ENCODE measurements at regions not wholly inside any gene's neighbourhood (a gene's known extent, or its start where the extent isn't known, plus 50 kb on each side); places are given as distances from the start of the nearest gene placed in this dataset.

- Histone ChIP-seq H3K9me3 (ENCODE audit: control insufficient read depth in 3 of 3, low read length in 3 of 3) (no peaks in the 10 kb centered on the region), H3K4me1 (ENCODE audit: control insufficient read depth in 3 of 3, insufficient read depth in 3 of 3, low read length in 3 of 3) (no peaks in the 10 kb centered on the region), H3K27ac (ENCODE audit: low read depth, low read length) (no peak overlapping the region), H3K27me3 (ENCODE audit: control insufficient read depth in 3 of 3, insufficient read depth in 3 of 3, low read length in 3 of 3) (no peaks in the 10 kb centered on the region), H3K36me3 (ENCODE audit: control insufficient read depth in 3 of 3, insufficient read depth in 3 of 3, low read length in 3 of 3) (no peaks in the 10 kb centered on the region), H3K4me3 (ENCODE audit: low read length in 3 of 3) (no peak overlapping the region), H3K9ac (ENCODE audit: low read depth in 1 of 3, low read length in 3 of 3) (no peak overlapping the region)
Observed at GRCh38 chr12:92528586-92528985, 174.2 kb upstream of the PLEKHG7 start.

DNA sequence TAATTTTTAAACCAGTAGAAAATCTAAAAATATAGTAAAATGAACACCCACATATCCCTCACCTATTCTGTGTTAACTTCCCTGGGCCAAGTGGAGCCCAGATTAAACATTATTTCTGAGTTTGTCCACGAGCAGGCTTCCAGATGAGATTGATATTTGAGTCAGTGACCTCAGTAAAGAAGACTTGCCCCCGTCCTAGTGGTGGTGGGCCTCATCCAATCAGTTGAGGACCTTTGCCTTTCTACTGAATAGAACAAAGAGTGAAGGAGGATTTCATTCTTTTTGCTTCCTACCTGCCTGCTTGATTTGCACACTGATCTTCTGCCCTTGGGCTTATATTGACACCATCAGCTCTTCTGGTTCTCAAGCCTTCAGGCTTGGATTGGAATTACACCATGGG lies 174.7 kb upstream of the PLEKHG7 start:
- Histone ChIP-seq H3K4me1 (ENCODE audit: control insufficient read depth in 3 of 3, insufficient read depth in 3 of 3, low read length in 3 of 3) (no peaks in the 10 kb centered on the region), H3K27ac (ENCODE audit: low read depth, low read length) (no peak overlapping the region), H3K36me3 (ENCODE audit: control insufficient read depth in 3 of 3, insufficient read depth in 3 of 3, low read length in 3 of 3) (no peaks in the 10 kb centered on the region), H3K9me3 (ENCODE audit: control insufficient read depth in 3 of 3, low read length in 3 of 3) (no peaks in the 10 kb centered on the region), H3K27me3 (ENCODE audit: control insufficient read depth in 3 of 3, insufficient read depth in 3 of 3, low read length in 3 of 3) (no peaks in the 10 kb centered on the region), H3K4me3 (ENCODE audit: low read length in 3 of 3) (no peak overlapping the region), H3K9ac (ENCODE audit: low read depth in 1 of 3, low read length in 3 of 3) (no peak overlapping the region)

- Histone ChIP-seq H3K27ac (ENCODE audit: low read depth, low read length) (no peak overlapping the region), H3K9me3 (ENCODE audit: control insufficient read depth in 3 of 3, low read length in 3 of 3) (no peaks in the 10 kb centered on the region), H3K27me3 (ENCODE audit: control insufficient read depth in 3 of 3, insufficient read depth in 3 of 3, low read length in 3 of 3) (no peaks in the 10 kb centered on the region), H3K4me1 (ENCODE audit: control insufficient read depth in 3 of 3, insufficient read depth in 3 of 3, low read length in 3 of 3) (no peaks in the 10 kb centered on the region), H3K36me3 (ENCODE audit: control insufficient read depth in 3 of 3, insufficient read depth in 3 of 3, low read length in 3 of 3) (no peaks in the 10 kb centered on the region), H3K9ac (ENCODE audit: low read depth in 1 of 3, low read length in 3 of 3) (no peak overlapping the region), H3K4me3 (ENCODE audit: low read length in 3 of 3) (no peak overlapping the region)
Observed at GRCh38 chr12:92524489-92524888, 178.3 kb upstream of the PLEKHG7 start.

- H3K27ac ChIP-seq (ENCODE audit: low read depth, low read length) = no peak overlapping the region
- no peaks in the 10 kb centered on the region for H3K36me3 ChIP-seq (ENCODE audit: control insufficient read depth in 3 of 3, insufficient read depth in 3 of 3, low read length in 3 of 3)
- no peaks in the 10 kb centered on the region for H3K9me3 ChIP-seq (ENCODE audit: control insufficient read depth in 3 of 3, low read length in 3 of 3)
- no peaks in the 10 kb centered on the region for H3K27me3 ChIP-seq (ENCODE audit: control insufficient read depth in 3 of 3, insufficient read depth in 3 of 3, low read length in 3 of 3)
- no peaks in the 10 kb centered on the region for H3K4me1 ChIP-seq (ENCODE audit: control insufficient read depth in 3 of 3, insufficient read depth in 3 of 3, low read length in 3 of 3)
- no peak overlapping the region for H3K4me3 ChIP-seq (ENCODE audit: low read length in 3 of 3)
- no peak overlapping the region for H3K9ac ChIP-seq (ENCODE audit: low read depth in 1 of 3, low read length in 3 of 3)
Observed at GRCh38 chr12:92520511-92520910, 182.3 kb upstream of the PLEKHG7 start.

DNA sequence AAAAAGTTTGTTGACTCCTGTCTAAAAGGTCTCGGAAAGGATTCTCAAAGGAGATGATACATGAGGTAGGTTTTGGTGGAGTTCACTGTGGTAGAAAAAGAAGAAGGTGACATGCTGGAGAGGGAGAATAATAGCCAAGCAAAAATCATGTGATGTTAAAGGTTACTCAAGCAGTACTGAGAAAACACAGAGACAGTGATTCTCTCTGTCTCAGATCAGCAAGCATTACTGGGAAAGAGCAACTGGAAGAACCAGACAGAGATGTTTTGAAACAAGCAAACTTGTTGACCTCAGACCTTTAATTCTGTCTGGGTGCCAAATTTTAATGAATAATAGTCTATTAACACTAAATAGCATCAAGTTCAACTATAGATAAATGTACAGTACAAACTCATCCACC lies 183.5 kb upstream of the PLEKHG7 start:
- no peak overlapping the region for H3K4me3 ChIP-seq (ENCODE audit: low read length in 3 of 3)

DNA sequence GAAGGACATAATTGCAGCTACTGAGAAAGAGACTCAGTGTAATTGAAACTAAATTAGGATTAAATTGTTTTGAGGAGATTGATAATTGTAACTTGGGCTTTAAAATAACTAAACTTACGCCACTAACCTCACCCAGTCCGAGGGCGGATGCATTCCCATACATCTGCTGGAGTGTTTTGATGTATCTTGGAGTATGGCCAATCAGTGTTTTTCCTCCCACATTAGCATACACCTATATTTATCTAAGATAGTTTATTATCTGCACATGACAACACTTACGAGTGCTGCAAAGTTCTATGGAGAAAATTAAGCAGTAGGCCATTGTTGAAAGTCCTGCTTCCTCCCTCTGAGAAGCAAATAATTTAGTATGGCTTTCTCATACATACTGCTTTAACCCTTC lies 184.7 kb upstream of the PLEKHG7 start:
- Histone ChIP-seq H3K9ac (ENCODE audit: low read depth in 1 of 3, low read length in 3 of 3) (no peak overlapping the region), H3K36me3 (ENCODE audit: control insufficient read depth in 3 of 3, insufficient read depth in 3 of 3, low read length in 3 of 3) (no peaks in the 10 kb centered on the region), H3K27ac (ENCODE audit: low read depth, low read length) (no peak overlapping the region), H3K4me1 (ENCODE audit: control insufficient read depth in 3 of 3, insufficient read depth in 3 of 3, low read length in 3 of 3) (no peaks in the 10 kb centered on the region), H3K9me3 (ENCODE audit: control insufficient read depth in 3 of 3, low read length in 3 of 3) (no peaks in the 10 kb centered on the region), H3K27me3 (ENCODE audit: control insufficient read depth in 3 of 3, insufficient read depth in 3 of 3, low read length in 3 of 3) (no peaks in the 10 kb centered on the region), H3K4me3 (ENCODE audit: low read length in 3 of 3) (no peak overlapping the region)

More for the DNA sequence above, 183.5 kb upstream of the PLEKHG7 start:
- H3K9me3 ChIP-seq (ENCODE audit: control insufficient read depth in 3 of 3, low read length in 3 of 3) = no peaks in the 10 kb centered on the region
- no peaks in the 10 kb centered on the region for H3K4me1 ChIP-seq (ENCODE audit: control insufficient read depth in 3 of 3, insufficient read depth in 3 of 3, low read length in 3 of 3)
- no peak overlapping the region for H3K9ac ChIP-seq (ENCODE audit: low read depth in 1 of 3, low read length in 3 of 3)
- H3K27ac ChIP-seq (ENCODE audit: low read depth, low read length) = no peak overlapping the region
- no peaks in the 10 kb centered on the region for H3K36me3 ChIP-seq (ENCODE audit: control insufficient read depth in 3 of 3, insufficient read depth in 3 of 3, low read length in 3 of 3)
- no peaks in the 10 kb centered on the region for H3K27me3 ChIP-seq (ENCODE audit: control insufficient read depth in 3 of 3, insufficient read depth in 3 of 3, low read length in 3 of 3)

- H3K4me1 ChIP-seq (ENCODE audit: control insufficient read depth in 3 of 3, insufficient read depth in 3 of 3, low read length in 3 of 3) = no peaks in the 10 kb centered on the region
- H3K36me3 ChIP-seq (ENCODE audit: control insufficient read depth in 3 of 3, insufficient read depth in 3 of 3, low read length in 3 of 3) = no peaks in the 10 kb centered on the region
- H3K27ac ChIP-seq (ENCODE audit: low read depth, low read length) = no peak overlapping the region
- H3K27me3 ChIP-seq (ENCODE audit: control insufficient read depth in 3 of 3, insufficient read depth in 3 of 3, low read length in 3 of 3) = no peaks in the 10 kb centered on the region
- no peak overlapping the region for H3K4me3 ChIP-seq (ENCODE audit: low read length in 3 of 3)
- H3K9ac ChIP-seq (ENCODE audit: low read depth in 1 of 3, low read length in 3 of 3) = no peak overlapping the region
- no peaks in the 10 kb centered on the region for H3K9me3 ChIP-seq (ENCODE audit: control insufficient read depth in 3 of 3, low read length in 3 of 3)
Observed at GRCh38 chr12:92516277-92516600, 186.6 kb upstream of the PLEKHG7 start.

- Histone ChIP-seq H3K27me3 (ENCODE audit: control insufficient read depth in 3 of 3, insufficient read depth in 3 of 3, low read length in 3 of 3) (no peaks in the 10 kb centered on the region), H3K27ac (ENCODE audit: low read depth, low read length) (no peak overlapping the region), H3K4me3 (ENCODE audit: low read length in 3 of 3) (no peak overlapping the region), H3K9me3 (ENCODE audit: control insufficient read depth in 3 of 3, low read length in 3 of 3) (no peaks in the 10 kb centered on the region), H3K9ac (ENCODE audit: low read depth in 1 of 3, low read length in 3 of 3) (no peak overlapping the region), H3K36me3 (ENCODE audit: control insufficient read depth in 3 of 3, insufficient read depth in 3 of 3, low read length in 3 of 3) (no peaks in the 10 kb centered on the region), H3K4me1 (ENCODE audit: control insufficient read depth in 3 of 3, insufficient read depth in 3 of 3, low read length in 3 of 3) (no peaks in the 10 kb centered on the region)
Observed at GRCh38 chr12:92513231-92513730, 189.5 kb upstream of the PLEKHG7 start.

DNA sequence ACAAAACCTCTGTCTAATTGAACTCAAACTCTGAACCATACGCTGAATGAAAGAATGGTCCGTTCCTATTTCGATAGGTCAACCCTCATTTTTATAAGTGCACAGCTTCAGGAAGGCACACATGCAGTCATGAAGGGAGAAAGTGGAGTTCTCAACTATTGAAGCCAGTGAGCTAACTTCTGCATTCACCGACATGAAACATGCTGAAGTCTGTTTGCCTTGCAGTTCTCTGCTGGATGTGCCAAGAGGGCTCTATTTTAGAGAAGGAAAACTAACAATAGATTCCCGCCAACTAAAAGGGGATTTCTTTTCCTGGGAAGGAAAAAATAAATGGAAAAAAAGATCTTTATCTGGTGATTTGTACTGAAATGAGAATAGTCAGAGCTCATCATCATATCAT lies 191.0 kb upstream of the PLEKHG7 start:
- H3K27ac ChIP-seq (ENCODE audit: low read depth, low read length) = no peak overlapping the region
- H3K27me3 ChIP-seq (ENCODE audit: control insufficient read depth in 3 of 3, insufficient read depth in 3 of 3, low read length in 3 of 3) = no peaks in the 10 kb centered on the region
- H3K9me3 ChIP-seq (ENCODE audit: control insufficient read depth in 3 of 3, low read length in 3 of 3) = no peaks in the 10 kb centered on the region
- no peak overlapping the region for H3K9ac ChIP-seq (ENCODE audit: low read depth in 1 of 3, low read length in 3 of 3)
- no peaks in the 10 kb centered on the region for H3K36me3 ChIP-seq (ENCODE audit: control insufficient read depth in 3 of 3, insufficient read depth in 3 of 3, low read length in 3 of 3)
- H3K4me3 ChIP-seq (ENCODE audit: low read length in 3 of 3) = no peak overlapping the region
- peaks cover 2 to 4% (median 3%) of the 10 kb centered on the region in 3 donors for H3K4me1 ChIP-seq (ENCODE audit: control insufficient read depth in 3 of 3, insufficient read depth in 3 of 3, low read length in 3 of 3)

GRCh38 chr12:92509156-92509738 lies 193.5 kb upstream of the PLEKHG7 start:
- Histone ChIP-seq H3K36me3 (ENCODE audit: control insufficient read depth in 3 of 3, insufficient read depth in 3 of 3, low read length in 3 of 3) (no peaks in the 10 kb centered on the region), H3K27ac (ENCODE audit: low read depth, low read length) (no peak overlapping the region), H3K9ac (ENCODE audit: low read depth in 1 of 3, low read length in 3 of 3) (no peak overlapping the region), H3K4me1 (ENCODE audit: control insufficient read depth in 3 of 3, insufficient read depth in 3 of 3, low read length in 3 of 3) (peaks cover 23 to 24% (median 23%) of the 10 kb centered on the region in 3 donors), H3K4me3 (ENCODE audit: low read length in 3 of 3) (no peak overlapping the region), H3K9me3 (ENCODE audit: control insufficient read depth in 3 of 3, low read length in 3 of 3) (no peaks in the 10 kb centered on the region), H3K27me3 (ENCODE audit: control insufficient read depth in 3 of 3, insufficient read depth in 3 of 3, low read length in 3 of 3) (no peaks in the 10 kb centered on the region)
